Astrocyte of the spinal cord (primary cell): ENCODE measurements at regions not wholly inside any gene's neighbourhood (a gene's known extent, or its start where the extent isn't known, plus 50 kb on each side); places are given as distances from the start of the nearest gene placed in this dataset.

ENCODE experiments used
- DNase-seq: peaks from one replicate; pipeline ENCODE4 v3.0.0; 2011; ENCODE audit warnings: low read depth, low spot score
- H3K4me3 ChIP-seq: 2 replicates; pipeline ENCODE4 v1.5.1; 2011; ENCODE audit warnings: low read depth, mild to moderate bottlenecking, low read length, moderate library complexity
- in situ Hi-C: cut with HindIII; loops from 2 replicates; pipeline ENCODE4 v1.10.0; 2017; ENCODE audit warnings: low sequenced_read_pairs
- TF ChIP-seq, protein P1 (sequence below): IDR thresholded peaks from 2 replicates; pipeline ENCODE4 v1.5.1; 2012; ENCODE audit warnings: low read depth, mild to moderate bottlenecking, low read length, inconsistent platforms

DNA sequence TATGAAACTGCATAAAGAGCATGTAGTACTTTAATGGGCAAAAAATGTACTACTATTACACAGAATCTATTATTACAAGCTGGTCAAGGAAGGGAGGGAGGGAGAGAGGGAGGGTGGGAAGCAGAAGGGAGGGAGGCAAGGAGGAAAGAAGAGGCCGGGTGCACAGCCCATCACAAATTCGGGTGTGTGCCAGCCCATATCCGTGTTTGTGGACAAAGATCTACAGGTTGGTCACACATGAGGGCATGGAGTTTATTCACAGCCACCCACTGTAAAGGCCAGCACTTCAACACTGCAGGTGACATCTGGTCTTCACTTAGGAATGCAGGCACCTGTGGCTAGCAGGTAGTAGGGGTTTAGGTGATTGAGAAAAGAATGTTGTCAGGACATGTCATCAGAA, 352.5 kb upstream of the NBEA start:
- in situ Hi-C loops, result no loop called here
- DNase-seq, result no peak
- H3K4me3 ChIP-seq, result no peak overlapping the region
- TF ChIP-seq, protein P1, sequence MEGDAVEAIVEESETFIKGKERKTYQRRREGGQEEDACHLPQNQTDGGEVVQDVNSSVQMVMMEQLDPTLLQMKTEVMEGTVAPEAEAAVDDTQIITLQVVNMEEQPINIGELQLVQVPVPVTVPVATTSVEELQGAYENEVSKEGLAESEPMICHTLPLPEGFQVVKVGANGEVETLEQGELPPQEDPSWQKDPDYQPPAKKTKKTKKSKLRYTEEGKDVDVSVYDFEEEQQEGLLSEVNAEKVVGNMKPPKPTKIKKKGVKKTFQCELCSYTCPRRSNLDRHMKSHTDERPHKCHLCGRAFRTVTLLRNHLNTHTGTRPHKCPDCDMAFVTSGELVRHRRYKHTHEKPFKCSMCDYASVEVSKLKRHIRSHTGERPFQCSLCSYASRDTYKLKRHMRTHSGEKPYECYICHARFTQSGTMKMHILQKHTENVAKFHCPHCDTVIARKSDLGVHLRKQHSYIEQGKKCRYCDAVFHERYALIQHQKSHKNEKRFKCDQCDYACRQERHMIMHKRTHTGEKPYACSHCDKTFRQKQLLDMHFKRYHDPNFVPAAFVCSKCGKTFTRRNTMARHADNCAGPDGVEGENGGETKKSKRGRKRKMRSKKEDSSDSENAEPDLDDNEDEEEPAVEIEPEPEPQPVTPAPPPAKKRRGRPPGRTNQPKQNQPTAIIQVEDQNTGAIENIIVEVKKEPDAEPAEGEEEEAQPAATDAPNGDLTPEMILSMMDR, result no peak

DNA sequence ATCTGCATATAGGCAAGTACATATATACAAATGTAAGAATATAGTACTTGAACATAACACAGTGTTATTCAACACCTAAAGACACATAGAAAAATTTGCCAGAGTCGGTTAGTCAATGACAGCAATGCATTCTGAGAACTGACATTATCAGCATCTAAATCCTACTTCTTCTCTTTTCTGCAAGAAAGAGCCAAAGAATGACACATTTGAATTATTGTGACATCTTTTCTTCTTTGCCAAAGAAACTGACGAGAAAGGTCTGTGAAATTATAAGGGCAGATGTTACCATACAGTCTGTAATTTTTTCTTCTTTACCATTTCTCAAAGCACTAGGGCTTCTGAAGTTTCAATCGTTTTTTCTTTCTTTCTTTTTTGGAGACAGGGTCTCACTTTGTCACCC, 350.9 kb upstream of the NBEA start:
- in situ Hi-C loops, result no loop called here
- no peak for DNase-seq
- no peak overlapping the region for H3K4me3 ChIP-seq
- TF ChIP-seq, protein P1, result no peak

DNA sequence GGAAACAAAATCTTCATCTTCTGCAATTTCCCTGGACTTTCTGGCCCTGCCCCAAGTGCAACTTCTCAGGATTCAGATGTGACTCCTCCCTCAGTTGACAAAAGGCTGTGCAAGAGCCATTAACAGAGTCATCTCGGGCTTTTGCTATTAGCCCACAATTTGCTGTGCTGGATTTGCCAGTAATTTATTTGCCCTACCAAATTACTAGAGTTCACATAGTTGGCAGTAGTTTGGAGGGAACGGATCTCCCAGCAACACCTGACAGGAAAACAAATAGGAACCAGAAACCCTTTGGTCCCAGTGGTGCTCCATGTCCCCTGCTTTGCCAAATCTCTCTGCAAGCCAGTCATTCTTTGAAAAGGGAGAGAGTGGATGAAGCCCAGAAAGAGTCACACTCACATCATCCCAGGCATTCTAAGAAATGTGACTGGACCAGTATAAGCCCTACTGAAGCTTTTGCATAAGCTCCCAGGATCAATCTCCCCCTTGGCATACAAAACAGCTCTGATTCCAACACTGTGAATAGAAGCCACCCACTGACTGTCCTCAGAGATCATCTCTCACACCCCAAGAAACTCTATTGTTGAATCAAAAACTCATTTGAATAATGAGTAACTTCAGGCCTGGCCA, 350.1 kb upstream of the NBEA start:
- no peak for DNase-seq
- H3K4me3 ChIP-seq, result no peak overlapping the region
- TF ChIP-seq, protein P1, result no peak
- in situ Hi-C loops, result no loop called here

DNA sequence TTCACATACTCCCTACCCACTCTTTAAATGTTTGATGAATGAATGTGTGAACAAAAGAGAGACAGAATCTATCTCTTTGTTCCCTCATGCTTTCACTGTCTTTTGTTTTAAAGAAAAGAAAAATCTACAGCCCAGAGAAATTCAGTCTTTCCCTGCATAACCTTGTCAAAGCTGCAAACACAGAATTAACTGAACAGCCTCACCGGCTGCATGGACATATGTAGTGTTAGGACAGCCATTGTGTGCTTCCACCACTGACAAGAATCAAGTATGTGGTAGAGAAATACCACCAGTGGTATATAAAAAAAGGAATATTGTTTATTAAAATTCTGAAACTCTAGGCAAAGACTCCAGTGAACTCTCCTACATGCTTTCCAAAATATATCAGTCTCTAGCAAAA, 348.4 kb upstream of the NBEA start:
- DNase-seq, result no peak
- in situ Hi-C loops, result no loop called here
- TF ChIP-seq, protein P1, result no peak
- no peak overlapping the region for H3K4me3 ChIP-seq

DNA sequence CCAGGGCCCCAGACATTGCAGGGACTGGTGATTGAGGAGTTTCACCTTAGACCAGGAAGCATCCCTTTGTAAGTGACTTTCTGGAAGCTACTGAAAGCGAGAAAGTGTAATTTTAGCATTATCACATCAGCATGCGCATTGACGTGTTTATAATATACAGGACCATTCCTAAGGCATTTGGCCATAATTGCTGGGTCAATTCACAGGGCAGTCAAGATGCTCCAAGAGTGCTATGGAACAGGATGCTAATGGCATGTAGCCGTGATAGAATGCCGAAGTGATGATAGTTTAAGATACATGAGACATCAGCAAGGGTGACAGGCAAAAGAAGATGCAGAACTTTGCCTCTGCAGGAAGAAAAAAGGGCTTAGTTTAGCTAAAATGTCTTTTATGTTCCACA, 347.6 kb upstream of the NBEA start:
- TF ChIP-seq, protein P1, result no peak
- no peak for DNase-seq
- no peak overlapping the region for H3K4me3 ChIP-seq
- in situ Hi-C loops, result no loop called here

DNA sequence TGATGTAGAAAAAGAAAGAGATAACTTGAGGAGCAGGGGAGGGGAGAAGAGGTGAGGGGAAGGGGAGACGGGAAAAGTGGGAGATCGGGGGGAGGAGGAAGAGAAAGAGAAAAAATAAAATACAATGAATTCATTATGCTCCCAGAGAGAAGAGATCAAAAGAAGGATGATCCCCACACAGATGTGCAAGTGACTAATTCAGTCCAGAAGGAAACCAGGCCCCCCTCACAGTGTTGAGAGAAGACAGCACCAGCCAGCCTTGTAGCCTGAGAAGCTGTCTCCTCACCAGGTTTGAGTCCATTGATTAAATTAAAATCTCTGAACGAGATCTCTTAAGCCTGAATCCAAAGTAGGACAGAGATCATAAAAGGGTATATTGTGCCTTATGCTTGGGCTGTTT, 333.7 kb upstream of the NBEA start:
- DNase-seq, result no peak
- no peak overlapping the region for H3K4me3 ChIP-seq
- TF ChIP-seq, protein P1, result no peak
- in situ Hi-C loops, result no loop called here

DNA sequence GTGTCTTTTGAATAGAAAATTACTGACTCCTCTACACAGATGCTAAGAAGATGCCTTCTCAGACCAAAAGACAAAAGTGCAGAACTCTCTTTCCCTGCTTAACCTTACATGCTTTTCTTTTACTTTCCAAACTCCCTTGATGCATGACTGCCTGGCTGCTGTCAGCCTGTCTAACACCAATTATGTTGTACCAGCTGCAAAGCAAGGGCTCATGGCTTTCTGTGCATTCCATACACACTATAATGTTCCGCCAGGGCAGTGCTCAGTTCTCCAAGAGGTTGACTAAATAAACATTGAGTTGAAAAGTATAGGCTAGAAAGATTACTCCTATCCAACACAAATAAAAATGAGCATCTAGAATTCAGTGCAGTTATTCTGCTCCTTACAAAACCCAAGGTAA, 330.4 kb upstream of the NBEA start:
- TF ChIP-seq, protein P1, result no peak
- no peak overlapping the region for H3K4me3 ChIP-seq
- peak; percentile 22 for DNase-seq
- in situ Hi-C loops, result no loop called here
